ENCODE measurements at regions not wholly inside any gene's neighbourhood (a gene's known extent, or its start where the extent isn't known, plus 50 kb on each side); places are given as distances from the start of the nearest gene placed in this dataset.

DNA sequence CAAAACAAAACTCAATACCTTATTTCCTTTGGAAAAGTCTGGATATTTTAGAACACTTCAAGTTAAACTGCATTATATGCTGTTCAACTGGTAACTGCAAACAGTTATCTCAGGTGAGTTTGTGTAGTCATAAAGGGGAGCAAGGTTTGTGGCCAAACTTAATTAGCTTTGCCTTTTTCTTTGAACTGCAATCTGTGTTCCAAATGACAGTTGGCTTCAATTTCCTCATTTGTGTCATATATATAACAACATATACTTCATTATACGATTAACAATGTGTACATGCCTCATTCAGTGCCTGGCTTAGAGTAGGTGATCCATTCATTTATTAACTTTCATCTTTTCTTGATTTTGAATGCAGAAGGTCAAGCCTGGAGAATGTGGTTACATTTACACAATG lies 55.8 kb downstream of the KCNE4 start:
- DNase-seq (ENCODE audit: low spot score in 2 of 2) (no peak), ATAC-seq (no peak)
- no peaks in the 10 kb centered on the region for H3K36me3 Mint-ChIP-seq
- no peak overlapping the region for H3K27ac Mint-ChIP-seq
- no peaks in the 10 kb centered on the region for H3K9me3 Mint-ChIP-seq

GRCh38 chr2:223108351-223109050 lies 56.5 kb downstream of the KCNE4 start:
- no peak for DNase-seq (ENCODE audit: low spot score in 2 of 2)
- no peaks in the 10 kb centered on the region for H3K36me3 Mint-ChIP-seq
- no peak for ATAC-seq
- no peak overlapping the region for H3K27ac Mint-ChIP-seq
- no peaks in the 10 kb centered on the region for H3K9me3 Mint-ChIP-seq

- Mint-ChIP-seq H3K9me3 (no peaks in the 10 kb centered on the region), H3K36me3 (no peaks in the 10 kb centered on the region), H3K27ac (no peak overlapping the region)
- DNase-seq (ENCODE audit: low spot score in 2 of 2) (no peak), ATAC-seq (no peak)
Measured at GRCh38 chr2:223109341-223109740, 57.4 kb downstream of the KCNE4 start.

- ATAC-seq, result no peak
- Mint-ChIP-seq H3K36me3 (no peaks in the 10 kb centered on the region), H3K27ac (no peak overlapping the region)
Measured at GRCh38 chr2:223113161-223113560, 61.2 kb downstream of the KCNE4 start.

DNA sequence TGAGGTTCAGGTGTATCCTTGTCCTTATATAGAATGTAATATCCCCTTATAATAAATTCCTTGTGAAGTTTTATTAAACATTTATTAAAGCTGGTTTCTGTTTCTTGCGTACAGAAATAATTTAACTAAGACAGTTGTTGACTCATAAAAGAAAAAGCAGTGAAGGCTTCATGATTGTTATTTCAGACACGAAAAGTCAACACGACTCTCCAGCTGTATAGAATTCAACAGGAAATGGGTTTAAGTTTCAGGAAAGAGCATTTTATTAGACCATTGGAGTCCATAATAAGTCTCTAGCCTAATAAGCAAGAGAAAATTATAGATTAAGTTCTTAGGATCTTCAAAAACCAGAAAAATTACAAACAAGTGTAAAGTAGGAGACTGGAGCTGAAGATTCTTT lies 62.2 kb downstream of the KCNE4 start:
- ATAC-seq (no peak), DNase-seq (ENCODE audit: low spot score in 2 of 2) (no peak)
- no peak overlapping the region for H3K27ac Mint-ChIP-seq
- no peaks in the 10 kb centered on the region for H3K36me3 Mint-ChIP-seq
- H3K9me3 Mint-ChIP-seq, result no peaks in the 10 kb centered on the region

More at GRCh38 chr2:223113161-223113560, 61.2 kb downstream of the KCNE4 start:
- H3K9me3 Mint-ChIP-seq, result no peaks in the 10 kb centered on the region
- no peak for DNase-seq (ENCODE audit: low spot score in 2 of 2)

DNA sequence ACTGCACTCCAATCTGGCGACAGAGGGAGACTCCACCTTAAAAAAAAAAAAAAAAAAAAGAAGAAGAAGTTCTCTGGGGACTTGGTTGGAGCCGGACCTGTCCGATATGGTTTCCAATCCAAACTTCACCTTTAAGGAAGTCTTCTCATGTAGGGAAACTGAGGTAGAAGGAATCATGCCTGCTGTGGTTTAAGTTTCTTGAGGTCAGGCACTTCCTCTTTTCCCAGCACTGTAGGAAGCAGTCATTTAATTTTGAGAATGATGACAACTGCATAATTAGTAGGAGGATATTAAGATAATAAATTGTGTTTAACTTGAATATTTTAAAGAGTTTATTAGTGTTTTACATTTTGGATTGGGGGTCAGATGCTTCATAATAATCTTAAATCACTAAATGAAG lies 62.9 kb downstream of the KCNE4 start:
- no peaks in the 10 kb centered on the region for H3K9me3 Mint-ChIP-seq
- no peaks in the 10 kb centered on the region for H3K36me3 Mint-ChIP-seq
- DNase-seq (ENCODE audit: low spot score in 2 of 2) (no peak), ATAC-seq (no peak)
- H3K27ac Mint-ChIP-seq, result no peak overlapping the region

GRCh38 chr2:223117533-223117932 lies 65.5 kb downstream of the KCNE4 start:
- ATAC-seq, result no peak
- no peaks in the 10 kb centered on the region for H3K36me3 Mint-ChIP-seq

GRCh38 chr2:223121283-223121682 lies 69.3 kb downstream of the KCNE4 start:
- Mint-ChIP-seq H3K27ac (no peak overlapping the region), H3K9me3 (peaks cover 0 to 5% of the 10 kb centered on the region in 2 donors), H3K36me3 (no peaks in the 10 kb centered on the region)
- DNase-seq (ENCODE audit: low spot score in 2 of 2), result no peak
- no peak for ATAC-seq

More at GRCh38 chr2:223117533-223117932, 65.5 kb downstream of the KCNE4 start:
- DNase-seq (ENCODE audit: low spot score in 2 of 2), result no peak
- no peaks in the 10 kb centered on the region for H3K9me3 Mint-ChIP-seq
- H3K27ac Mint-ChIP-seq, result no peak overlapping the region

DNA sequence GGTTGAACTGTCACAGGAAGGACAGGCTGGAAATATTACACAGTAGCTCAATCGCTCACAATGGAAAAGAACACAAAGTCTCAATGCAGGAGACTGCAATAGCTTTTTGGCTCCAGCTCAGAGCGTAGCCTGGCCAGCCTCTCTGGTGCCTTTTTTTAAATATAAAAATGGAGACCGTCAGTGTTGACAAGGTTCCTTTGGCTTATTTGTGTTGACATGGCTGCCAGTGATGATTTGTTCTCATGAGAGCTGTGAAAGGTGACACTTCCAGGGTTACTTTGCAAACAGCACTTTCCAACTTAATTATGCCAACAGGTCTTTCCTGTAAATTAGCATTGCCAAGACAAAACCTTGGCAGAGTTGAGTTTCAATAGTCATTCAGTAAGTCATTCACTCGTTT lies 70.8 kb downstream of the KCNE4 start:
- ATAC-seq (no peak), DNase-seq (ENCODE audit: low spot score in 2 of 2) (no peak)
- Mint-ChIP-seq H3K27ac (no peak overlapping the region), H3K9me3 (peaks cover 0 to 9% of the 10 kb centered on the region in 2 donors), H3K36me3 (no peaks in the 10 kb centered on the region)

DNA sequence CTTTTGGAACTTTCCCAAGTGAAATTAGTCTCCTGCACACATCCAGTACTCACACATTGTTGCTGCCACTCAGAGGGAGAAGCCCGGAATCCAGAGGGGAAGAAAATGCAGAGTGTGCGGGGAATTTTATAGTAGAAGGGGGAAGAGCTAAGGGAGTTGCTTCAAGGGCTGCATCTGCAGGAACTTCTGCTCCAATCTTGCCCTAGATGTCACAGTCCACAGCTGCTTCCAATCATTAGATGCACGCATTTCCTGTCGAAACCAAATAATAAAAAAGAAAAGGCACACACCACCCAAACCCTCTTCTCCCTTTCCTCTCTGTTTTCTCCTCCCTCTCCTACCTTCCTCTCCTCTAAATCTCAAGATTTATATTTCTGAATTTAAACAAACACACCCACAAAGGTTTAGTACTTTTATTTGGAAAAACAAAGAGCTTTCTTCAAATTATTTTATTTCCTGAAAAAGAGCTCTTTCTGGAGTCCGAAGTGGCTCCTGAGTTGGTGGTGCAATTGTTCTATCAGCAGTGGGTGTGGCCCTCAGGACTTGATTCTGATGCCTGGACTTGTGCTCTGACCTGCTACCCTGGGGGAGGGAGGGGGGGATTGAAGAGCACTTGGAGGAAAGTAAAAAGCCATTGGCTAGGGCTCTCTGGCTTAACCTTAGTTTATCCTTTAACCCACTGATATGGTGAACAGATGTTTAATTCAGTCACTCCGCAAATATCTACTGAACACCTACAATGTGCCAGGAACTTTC lies 72.0 kb downstream of the KCNE4 start:
- Mint-ChIP-seq H3K27ac (no peak overlapping the region), H3K9me3 (peaks cover 0 to 11% of the 10 kb centered on the region in 2 donors)
- no peak for ATAC-seq

DNA sequence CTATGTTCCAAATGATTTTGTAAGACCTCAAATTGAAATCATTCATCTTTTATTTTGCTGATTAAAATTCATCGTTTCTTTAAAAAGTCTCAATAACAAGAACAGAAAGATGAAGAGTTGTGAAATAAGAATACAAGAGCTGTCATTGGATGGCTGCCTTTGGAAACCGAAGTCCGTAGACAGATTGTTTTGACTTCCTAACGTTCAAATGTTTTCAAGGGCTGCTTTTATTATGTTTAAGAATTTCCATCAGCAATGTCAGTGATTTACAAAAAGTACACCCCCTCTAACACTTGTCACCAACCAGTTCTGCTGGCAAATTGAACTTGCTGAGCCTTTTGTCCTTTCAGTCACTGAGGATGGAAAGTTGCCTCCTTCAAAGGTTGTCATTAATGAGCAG lies 89.6 kb downstream of the KCNE4 start:
- Mint-ChIP-seq H3K27ac (no peak overlapping the region), H3K36me3 (no peaks in the 10 kb centered on the region), H3K9me3 (peaks cover 0 to 5% of the 10 kb centered on the region in 2 donors)
- ATAC-seq (no peak), DNase-seq (ENCODE audit: low spot score in 2 of 2) (no peak)

More for the DNA sequence above, 72.0 kb downstream of the KCNE4 start:
- H3K36me3 Mint-ChIP-seq, result no peaks in the 10 kb centered on the region
- no peak for DNase-seq (ENCODE audit: low spot score in 2 of 2)

GRCh38 chr2:223142118-223142517 lies 90.1 kb downstream of the KCNE4 start:
- Mint-ChIP-seq H3K36me3 (no peaks in the 10 kb centered on the region), H3K9me3 (peaks cover 0 to 5% of the 10 kb centered on the region in 2 donors), H3K27ac (no peak overlapping the region)
- ATAC-seq, result no peak
- no peak for DNase-seq (ENCODE audit: low spot score in 2 of 2)

DNA sequence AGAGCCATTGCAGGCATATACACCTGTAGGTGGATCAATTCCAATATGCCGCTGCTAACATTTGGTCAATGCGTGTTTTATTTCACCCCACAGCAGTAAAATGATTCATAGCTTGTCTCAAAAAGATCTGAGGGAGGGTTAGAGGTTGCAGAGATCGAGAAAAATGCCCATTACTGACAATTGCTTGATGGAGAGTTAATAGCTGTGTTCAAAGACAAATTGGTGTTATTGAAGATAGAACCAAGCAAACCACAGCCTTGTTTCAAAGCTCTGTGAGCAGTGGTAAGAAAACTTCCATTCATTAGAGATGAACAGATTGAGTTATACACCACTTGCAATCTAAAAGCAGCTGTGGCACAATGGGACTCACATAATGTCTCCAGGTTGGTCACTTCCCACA lies 95.4 kb downstream of the KCNE4 start:
- DNase-seq (ENCODE audit: low spot score in 2 of 2) (no peak), ATAC-seq (no peak)
- Mint-ChIP-seq H3K27ac (no peak overlapping the region), H3K36me3 (no peaks in the 10 kb centered on the region), H3K9me3 (peaks cover 0 to 5% of the 10 kb centered on the region in 2 donors)

DNA sequence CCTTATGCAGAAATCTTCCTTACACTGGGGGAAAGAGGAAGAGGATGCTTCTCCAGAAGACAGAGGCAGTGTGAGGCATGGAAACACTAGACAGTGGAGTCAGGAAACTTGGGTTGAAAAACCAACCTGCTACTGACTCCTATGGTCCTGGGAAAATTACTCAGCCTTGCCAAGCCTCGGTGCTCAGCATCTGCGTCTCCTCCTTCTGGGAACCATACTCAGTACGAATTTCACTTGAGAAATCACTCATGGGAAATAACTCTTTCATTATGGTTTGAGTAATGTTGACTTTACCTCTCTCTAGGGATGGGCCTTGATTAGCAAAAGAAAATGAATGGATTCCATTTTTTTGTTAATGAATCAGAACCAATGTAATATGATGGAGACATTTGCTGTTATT lies 96.5 kb downstream of the KCNE4 start:
- H3K27ac Mint-ChIP-seq, result no peak overlapping the region
- H3K36me3 Mint-ChIP-seq, result no peaks in the 10 kb centered on the region
- ATAC-seq (no peak), DNase-seq (ENCODE audit: low spot score in 2 of 2) (no peak)
- H3K9me3 Mint-ChIP-seq, result peaks cover 0 to 5% of the 10 kb centered on the region in 2 donors

GRCh38 chr2:223155956-223156355 lies 104.0 kb downstream of the KCNE4 start:
- Mint-ChIP-seq H3K9me3 (no peaks in the 10 kb centered on the region), H3K36me3 (no peaks in the 10 kb centered on the region)
- ATAC-seq, result no peak

DNA sequence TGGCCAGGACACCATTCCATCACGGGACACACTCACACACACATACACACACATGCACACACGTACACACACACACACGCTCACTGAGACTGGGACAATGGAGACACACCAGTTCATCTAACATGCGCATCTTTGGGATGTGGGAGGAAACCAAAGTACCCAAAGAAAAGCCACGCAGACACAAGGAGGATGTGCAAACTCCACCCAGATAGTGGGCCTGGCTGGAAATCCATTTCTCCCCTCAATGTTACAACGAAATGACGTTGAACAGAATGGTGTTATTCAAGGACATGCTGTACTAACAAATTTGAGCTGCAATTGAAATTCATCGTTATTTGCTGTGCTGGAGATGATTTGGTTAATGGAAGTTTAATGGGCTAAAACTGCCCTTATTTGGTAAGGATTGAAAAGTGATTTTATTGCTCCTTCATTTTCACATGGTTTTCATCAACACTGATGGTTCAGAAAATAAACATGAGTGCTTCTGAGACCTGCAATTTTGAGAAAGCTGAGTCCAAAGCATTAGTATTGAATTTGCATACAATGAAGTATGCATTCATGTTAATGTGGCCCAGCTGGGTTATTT lies 110.0 kb downstream of the KCNE4 start:
- Mint-ChIP-seq H3K27ac (no peak overlapping the region), H3K36me3 (no peaks in the 10 kb centered on the region), H3K9me3 (no peaks in the 10 kb centered on the region)
- ATAC-seq (no peak), DNase-seq (ENCODE audit: low spot score in 2 of 2) (no peak)

More at GRCh38 chr2:223155956-223156355, 104.0 kb downstream of the KCNE4 start:
- H3K27ac Mint-ChIP-seq, result no peak overlapping the region
- no peak for DNase-seq (ENCODE audit: low spot score in 2 of 2)

DNA sequence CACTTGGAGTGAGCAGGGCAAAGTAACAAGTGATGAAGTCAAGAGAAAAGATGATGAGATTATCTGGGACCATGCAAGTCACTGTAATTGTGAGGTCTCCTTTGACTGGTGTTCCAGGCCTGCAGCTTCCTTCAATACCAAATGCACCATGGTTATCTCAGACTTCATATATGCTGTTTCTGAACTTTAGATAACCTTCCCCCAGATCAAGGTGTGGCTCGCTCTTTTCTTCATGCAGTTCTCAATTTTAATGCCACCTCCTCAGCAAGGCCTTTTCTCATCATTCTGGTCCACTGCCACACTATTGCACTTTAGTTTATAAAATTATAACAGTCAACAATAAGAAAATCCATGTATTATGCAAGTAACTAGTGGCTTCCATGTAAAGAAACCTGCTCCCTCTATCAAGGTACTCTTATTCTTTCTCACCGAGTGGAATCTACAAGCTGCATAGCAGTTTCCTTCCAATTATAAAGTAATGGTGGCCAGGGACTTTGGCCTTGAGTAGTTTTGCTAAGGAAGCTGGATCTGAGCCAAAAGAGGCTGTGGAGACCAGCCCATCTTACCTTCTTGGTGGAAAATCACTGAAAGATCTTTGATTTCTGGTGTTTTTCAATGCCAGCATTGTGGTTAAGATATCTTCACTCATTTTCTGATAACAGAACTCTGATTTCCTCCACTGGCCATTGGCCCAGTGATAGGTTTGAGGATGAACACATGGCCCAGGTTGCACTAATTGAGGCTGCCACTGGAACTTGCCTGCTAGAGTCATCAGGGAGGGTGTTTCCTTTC lies 113.6 kb downstream of the KCNE4 start:
- no peak for ATAC-seq
- Mint-ChIP-seq H3K36me3 (no peaks in the 10 kb centered on the region), H3K9me3 (peaks cover 5 to 6% of the 10 kb centered on the region in 2 donors), H3K27ac (no peak overlapping the region)
- DNase-seq (ENCODE audit: low spot score in 2 of 2), result no peak

All from activated naive CD4-positive, alpha-beta T cell treated with anti-CD3 and anti-CD28 coated beads, Interleukin-2, amount 50 U/mL, for 72 hours (primary cell).